GM12878 (cell line): ENCODE measurements at regions not wholly inside any gene's neighbourhood (a gene's known extent, or its start where the extent isn't known, plus 50 kb on each side); places are given as distances from the start of the nearest gene placed in this dataset.

Source experiments
- ATAC-seq: fragments of 200-7000 bp; cut with Tn5 transposase; 3 replicates; pipeline ENCODE4 v1.9.1; 2020; ENCODE audit warnings: mild to moderate bottlenecking, moderate library complexity
- BruUV-seq: library from RNA; stranded (reverse); fragments of 400-500 nt; replicated peaks from 2 replicates; lab custom pipeline; 2021; lab: Mats Ljungman, UMichigan
- CTCF ChIA-PET: fragments of 300-600 bp; sonication (Branson Sonifier 250); formaldehyde crosslinking; extraction: SDS; loops from one replicate; lab custom pipeline; 2021; ENCODE audit warnings: inconsistent platforms; lab: Yijun Ruan, JAX
- POLR2A ChIA-PET: fragments of 350-600 bp; formaldehyde crosslinking; extraction: SDS; loops from one replicate; lab custom pipeline; 2021; ENCODE audit warnings: inconsistent platforms; lab: Charles Lee
- RAD21 ChIA-PET: fragments of 300-600 bp; sonication (Branson Sonifier 250); formaldehyde crosslinking; loops from one replicate; lab custom pipeline; 2023; ENCODE audit warnings: antibody characterized with exemption; ENCODE audit not compliant: unreplicated experiment; lab: Charles Lee
- SMC1A ChIA-PET: fragments of 300-600 bp; sonication (Branson Sonifier 250); formaldehyde crosslinking; loops from one replicate; lab custom pipeline; 2023; ENCODE audit not compliant: unreplicated experiment, uncharacterized antibody; lab: Charles Lee
- DNase-seq: peaks from one replicate; pipeline ENCODE4 v3.0.0-alpha.2; 2011; ENCODE audit warnings: low read depth, low spot score
- FAIRE-seq: peaks from 3 replicates; lab custom pipeline; 2011; peaks lifted over from hg19 to GRCh38; lab: Jason Lieb, UNC
- H2AFZ ChIP-seq: 2 replicates; pipeline ENCODE4 v1.6.0; 2011; ENCODE audit warnings: low read depth, low read length, control low read depth; ENCODE audit not compliant: control insufficient read depth
- H3K27ac ChIP-seq: 2 replicates; pipeline ENCODE4 v1.5.1; 2011; ENCODE audit warnings: control low read depth; ENCODE audit not compliant: control insufficient read depth, insufficient read depth
- H3K27me3 ChIP-seq, 2 experiments: replicated peaks in 1 of 2; 2 replicates each; pipeline versions ENCODE4 v1.6.0 to v1.6.1; 2011; ENCODE audit warnings: low read length in 1 of 2; ENCODE audit not compliant: control insufficient read depth in 2 of 2, insufficient read depth in 2 of 2
- H3K36me3 ChIP-seq, 2 experiments: 2 replicates each; pipeline ENCODE4 v1.5.1; 2011; ENCODE audit warnings: low read length in 1 of 2; ENCODE audit not compliant: control insufficient read depth in 2 of 2, insufficient read depth in 2 of 2
- H3K4me1 ChIP-seq: 2 replicates; pipeline ENCODE4 v1.6.1; 2011; ENCODE audit warnings: mild to moderate bottlenecking, low read length, moderate library complexity, mixed read lengths; ENCODE audit not compliant: control insufficient read depth, insufficient read depth
- H3K4me2 ChIP-seq: 2 replicates; pipeline ENCODE4 v1.6.0; 2011; ENCODE audit warnings: control low read depth; ENCODE audit not compliant: control insufficient read depth, insufficient read depth
- H3K4me3 ChIP-seq: fragments of 200-600 bp; sonication (generic); 2 replicates; pipeline ENCODE4 v1.5.1; 2016
- H3K79me2 ChIP-seq: 2 replicates; pipeline ENCODE4 v1.6.0; 2011; ENCODE audit warnings: low read length; ENCODE audit not compliant: control insufficient read depth, insufficient read depth
- H3K9ac ChIP-seq: 2 replicates; pipeline ENCODE4 v1.8.0; 2011; ENCODE audit warnings: low read length, control low read depth, mixed read lengths; ENCODE audit not compliant: control insufficient read depth, insufficient read depth
- H3K9me3 ChIP-seq: replicated peaks from 3 replicates; pipeline ENCODE4 v1.5.1; 2011; ENCODE audit warnings: mild to moderate bottlenecking, low read length; ENCODE audit not compliant: control insufficient read depth, insufficient read depth
- H4K20me1 ChIP-seq: 2 replicates; pipeline ENCODE4 v1.6.0; 2011; ENCODE audit not compliant: control insufficient read depth, insufficient read depth
- BCL11A ChIP-seq: IDR thresholded peaks from 2 replicates; pipeline ENCODE4 v1.6.1; 2011; ENCODE audit warnings: low read depth, low read length
- CHD1 ChIP-seq: IDR thresholded peaks from 2 replicates; pipeline ENCODE4 v1.6.1; 2012; ENCODE audit warnings: low read depth, low read length, improper control_type of control experiment
- FOS ChIP-seq: IDR thresholded peaks from 3 replicates; pipeline ENCODE4 v1.6.1; 2011; ENCODE audit warnings: borderline replicate concordance; ENCODE audit not compliant: insufficient read length; ENCODE audit errors: extremely low read depth
- GATAD2B ChIP-seq: fragments of 450-650 bp; conservative IDR thresholded peaks from 2 replicates; pipeline ENCODE4 v1.6.1; 2017; ENCODE audit warnings: low read depth, mild to moderate bottlenecking, moderate library complexity
- HDAC6 ChIP-seq: fragments of 200-600 bp; sonication (generic); IDR thresholded peaks from one replicate; pipeline ENCODE4 v1.8.0; 2017; ENCODE audit warnings: antibody characterized with exemption; ENCODE audit not compliant: unreplicated experiment
- JUND ChIP-seq: IDR thresholded peaks from 2 replicates; pipeline ENCODE4 v1.6.1; 2012; ENCODE audit warnings: low read depth, mild to moderate bottlenecking, low read length, improper control_type of control experiment, moderate library complexity
- MYB ChIP-seq: fragments of 150-350 bp; IDR thresholded peaks from 2 replicates; pipeline ENCODE4 v1.6.1; 2014; ENCODE audit warnings: mild to moderate bottlenecking, low read depth, low read length, borderline replicate concordance
- NR2C1 ChIP-seq: fragments of 450-650 bp; IDR thresholded peaks from 2 replicates; pipeline ENCODE4 v1.6.1; 2017; ENCODE audit warnings: antibody characterized with exemption, mild to moderate bottlenecking, moderate library complexity
- TCF12 ChIP-seq: IDR thresholded peaks from 2 replicates; pipeline ENCODE4 v1.6.1; 2011; ENCODE audit warnings: low read depth, mild to moderate bottlenecking, low read length
- WGBS: methylation state at CpG from one replicate; pipeline ENCODE4 v1.1.6; 2016; ENCODE audit warnings: low lambda C conversion rate; ENCODE audit not compliant: insufficient replicate concordance, insufficient coverage; ENCODE audit errors: missing lambda C conversion rate; 5-methylcytosine and 5-hydroxymethylcytosine counted together
- in situ Hi-C: fragments of 300-500 bp; cut with MboI; formaldehyde crosslinking; loops from 9 replicates; pipeline ENCODE4 v1.14.3; 2018; ENCODE audit warnings: mixed read lengths
- intact Hi-C: fragments of 100-400 bp; cut with micrococcal nuclease; formaldehyde crosslinking; loops from one replicate; pipeline ENCODE4 v1.14.2; 2022; ENCODE audit not compliant: unreplicated experiment
- TF ChIP-seq, protein P1 (sequence below): IDR thresholded peaks from 2 replicates; pipeline ENCODE4 v1.6.1; 2012; ENCODE audit warnings: low read depth, low read length, improper control_type of control experiment
- TF ChIP-seq, protein P2 (sequence below): IDR thresholded peaks from 2 replicates; pipeline ENCODE4 v1.6.1; 2011; ENCODE audit warnings: low read depth, mild to moderate bottlenecking, low read length, moderate library complexity, borderline replicate concordance; ENCODE audit errors: extremely low read depth
- TF ChIP-seq, protein P3 (sequence below): fragments of 450-650 bp; IDR thresholded peaks from 2 replicates; pipeline ENCODE4 v1.6.1; 2016; ENCODE audit warnings: mild to moderate bottlenecking

DNA sequence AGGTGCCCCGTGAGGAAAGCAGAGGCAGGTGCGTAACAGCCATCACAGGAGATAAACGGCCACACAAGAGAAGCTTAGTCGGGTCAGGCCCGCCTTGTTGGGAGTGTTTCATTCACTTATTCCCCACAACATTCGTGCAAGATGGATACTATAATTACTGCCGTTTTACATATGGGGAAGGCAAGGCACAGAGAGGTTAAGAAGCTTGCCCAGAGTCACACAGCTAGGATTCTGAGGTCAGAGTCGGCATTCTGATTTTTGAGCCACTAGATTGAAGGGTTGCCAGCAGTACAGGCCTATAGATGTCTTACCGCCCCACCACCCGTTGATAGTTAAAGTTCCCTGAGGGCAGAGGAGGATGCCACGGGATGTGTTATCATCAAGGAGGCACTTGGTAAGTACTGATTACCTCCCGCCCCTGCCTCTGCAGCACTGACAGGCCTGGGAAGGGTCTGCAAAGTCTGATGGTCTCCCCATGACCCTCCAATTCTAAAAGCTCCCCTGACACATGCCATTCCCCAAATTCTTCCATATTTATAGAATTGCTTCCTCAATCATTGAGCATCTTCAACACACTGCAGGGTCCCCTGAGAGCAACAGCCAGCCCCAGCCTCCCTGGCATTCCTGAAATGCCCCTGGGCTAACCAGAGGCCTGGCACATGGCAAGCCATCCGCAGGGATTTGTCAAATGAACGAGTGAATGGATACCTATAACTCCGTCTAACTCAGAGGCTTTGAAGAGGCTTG lies 74.7 kb upstream of the CLDN14 start:
- DNase-seq = no peak
- RAD21 ChIA-PET = no interaction called here
- Histone ChIP-seq H3K4me1 (no peaks in the 10 kb centered on the region), H3K9ac (no peak overlapping the region), H3K4me2 (no peak overlapping the region), H4K20me1 (no peaks in the 10 kb centered on the region), H3K79me2 (no peaks in the 10 kb centered on the region), H3K27me3 (no peaks in the 10 kb centered on the region), H3K36me3 (no peaks in the 10 kb centered on the region), H3K4me3 (no peak overlapping the region), H3K27ac (no peak overlapping the region), H3K9me3 (no peaks in the 10 kb centered on the region), H2AFZ (no peak overlapping the region)
- POLR2A ChIA-PET = no interaction called here
- TF ChIP-seq GATAD2B = no peak
- TF ChIP-seq, protein P1, sequence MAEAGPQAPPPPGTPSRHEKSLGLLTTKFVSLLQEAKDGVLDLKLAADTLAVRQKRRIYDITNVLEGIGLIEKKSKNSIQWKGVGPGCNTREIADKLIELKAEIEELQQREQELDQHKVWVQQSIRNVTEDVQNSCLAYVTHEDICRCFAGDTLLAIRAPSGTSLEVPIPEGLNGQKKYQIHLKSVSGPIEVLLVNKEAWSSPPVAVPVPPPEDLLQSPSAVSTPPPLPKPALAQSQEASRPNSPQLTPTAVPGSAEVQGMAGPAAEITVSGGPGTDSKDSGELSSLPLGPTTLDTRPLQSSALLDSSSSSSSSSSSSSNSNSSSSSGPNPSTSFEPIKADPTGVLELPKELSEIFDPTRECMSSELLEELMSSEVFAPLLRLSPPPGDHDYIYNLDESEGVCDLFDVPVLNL = no peak
- TF ChIP-seq, protein P2, sequence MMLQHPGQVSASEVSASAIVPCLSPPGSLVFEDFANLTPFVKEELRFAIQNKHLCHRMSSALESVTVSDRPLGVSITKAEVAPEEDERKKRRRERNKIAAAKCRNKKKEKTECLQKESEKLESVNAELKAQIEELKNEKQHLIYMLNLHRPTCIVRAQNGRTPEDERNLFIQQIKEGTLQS = no peak
- no peak for TF ChIP-seq CHD1
- TF ChIP-seq, protein P3, sequence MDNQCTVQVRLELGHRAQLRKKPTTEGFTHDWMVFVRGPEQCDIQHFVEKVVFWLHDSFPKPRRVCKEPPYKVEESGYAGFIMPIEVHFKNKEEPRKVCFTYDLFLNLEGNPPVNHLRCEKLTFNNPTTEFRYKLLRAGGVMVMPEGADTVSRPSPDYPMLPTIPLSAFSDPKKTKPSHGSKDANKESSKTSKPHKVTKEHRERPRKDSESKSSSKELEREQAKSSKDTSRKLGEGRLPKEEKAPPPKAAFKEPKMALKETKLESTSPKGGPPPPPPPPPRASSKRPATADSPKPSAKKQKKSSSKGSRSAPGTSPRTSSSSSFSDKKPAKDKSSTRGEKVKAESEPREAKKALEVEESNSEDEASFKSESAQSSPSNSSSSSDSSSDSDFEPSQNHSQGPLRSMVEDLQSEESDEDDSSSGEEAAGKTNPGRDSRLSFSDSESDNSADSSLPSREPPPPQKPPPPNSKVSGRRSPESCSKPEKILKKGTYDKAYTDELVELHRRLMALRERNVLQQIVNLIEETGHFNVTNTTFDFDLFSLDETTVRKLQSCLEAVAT = no peak
- no peak for TF ChIP-seq MYB
- TF ChIP-seq NR2C1 = no peak
- TF ChIP-seq FOS = no peak
- TF ChIP-seq TCF12 = no peak
- no peak for TF ChIP-seq JUND
- TF ChIP-seq HDAC6 = no peak
- no peak for TF ChIP-seq BCL11A
- SMC1A ChIA-PET = no interaction called here
- no peak for FAIRE-seq
- BruUV-seq = no TSS peak
- WGBS = 37% methylated on average over 15 of the region's 15 CpGs
- in situ Hi-C loops (no loop called here), intact Hi-C loops (no loop called here)
- no peak for ATAC-seq
- CTCF ChIA-PET = no interaction called here
